Stimulated activated CD4-positive, alpha-beta T cell treated with anti-CD3 and anti-CD28 coated beads, TNF-alpha, amount 100 ng/mL, for 4 hours (primary cell): ENCODE measurements at regions not wholly inside any gene's neighbourhood (a gene's known extent, or its start where the extent isn't known, plus 50 kb on each side); places are given as distances from the start of the nearest gene placed in this dataset.
"Not testable (repeated sequence)": the region's sequence is repeated elsewhere in the genome, so short reads cannot be mapped to it uniquely, and the experiment has no call there.

ENCODE experiments used
- DNase-seq, 3 experiments: peaks; one replicate each; pipeline ENCODE4 v3.0.0-alpha.2; 2020; ENCODE audit warnings: low read depth in 3 of 3

DNA sequence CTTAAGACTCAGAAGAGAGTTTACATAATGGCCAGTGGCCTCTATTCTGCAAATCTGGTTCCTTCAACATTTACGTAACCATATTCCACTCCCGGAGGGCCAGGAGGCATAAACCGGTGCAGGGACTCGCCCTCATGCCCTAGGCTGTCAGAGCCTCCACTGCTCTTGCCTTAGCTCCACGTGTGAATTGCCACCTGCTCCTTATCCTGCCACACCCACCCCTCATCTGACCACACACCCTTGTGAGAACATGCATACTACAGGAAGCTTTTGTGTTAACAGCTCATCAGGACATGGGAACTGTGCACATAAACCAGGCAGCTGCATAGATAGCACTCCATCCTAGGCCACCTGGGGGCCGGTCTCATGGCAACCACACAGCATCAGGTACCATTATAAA lies 146.7 kb upstream of the PFKP start:
- no peak for DNase-seq

DNA sequence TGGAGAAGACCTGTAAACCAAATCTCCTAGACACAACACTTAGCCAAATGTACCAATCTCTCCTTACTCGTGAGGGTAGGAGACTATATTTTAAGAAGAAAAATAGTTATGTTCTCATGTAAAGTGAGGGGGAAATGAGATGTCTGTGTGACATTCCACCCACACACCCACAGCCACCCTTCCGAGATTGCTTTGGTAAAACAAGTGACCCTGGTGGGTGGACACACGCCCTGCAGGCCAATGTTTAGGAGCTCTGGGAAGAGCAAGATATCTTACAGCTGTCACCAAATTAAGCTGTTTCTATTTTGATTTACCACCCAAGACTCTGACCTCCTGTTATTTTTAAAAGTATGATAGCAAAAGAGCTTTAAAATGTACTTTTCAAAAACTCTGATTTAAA lies 147.2 kb upstream of the PFKP start:
- no peak for DNase-seq

DNA sequence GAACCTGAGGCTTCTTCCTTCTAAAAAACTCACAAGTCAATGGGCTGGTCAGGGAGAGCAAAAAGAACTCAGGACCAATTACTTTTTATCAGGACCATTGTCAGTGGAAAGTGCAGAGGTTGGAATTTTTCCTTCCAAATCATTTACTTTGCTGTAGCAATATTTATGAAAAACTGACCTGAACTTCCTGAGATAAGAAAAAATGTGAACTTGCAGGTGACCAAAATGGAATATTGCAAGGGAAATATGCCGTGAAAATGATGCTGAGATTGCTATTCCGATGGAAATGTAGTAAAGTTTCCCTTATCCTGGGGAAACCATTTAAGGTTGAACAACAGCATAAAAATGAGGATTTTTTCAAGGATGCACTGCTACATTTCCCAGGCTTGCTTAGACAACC lies 148.3 kb upstream of the PFKP start:
- DNase-seq: no peak

DNA sequence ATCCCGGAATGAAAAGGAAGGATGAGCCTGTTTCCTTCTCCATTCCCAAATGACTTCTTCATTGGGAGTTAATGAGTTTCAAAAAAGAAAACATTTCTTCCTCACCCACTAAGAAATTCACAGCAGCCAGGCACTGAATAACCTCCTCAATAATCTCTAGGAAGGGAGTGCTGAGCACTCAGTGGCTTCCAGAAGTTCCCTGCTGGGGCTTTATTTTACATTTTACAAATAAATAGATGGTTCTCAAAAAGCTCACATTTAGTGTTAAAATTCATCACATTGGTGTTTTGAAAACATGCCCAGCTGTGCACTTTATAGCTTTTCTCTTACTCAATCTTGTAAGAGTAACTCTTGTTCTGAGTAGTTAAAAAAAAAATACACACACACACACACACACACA lies 148.9 kb upstream of the PFKP start:
- no peak for DNase-seq

DNA sequence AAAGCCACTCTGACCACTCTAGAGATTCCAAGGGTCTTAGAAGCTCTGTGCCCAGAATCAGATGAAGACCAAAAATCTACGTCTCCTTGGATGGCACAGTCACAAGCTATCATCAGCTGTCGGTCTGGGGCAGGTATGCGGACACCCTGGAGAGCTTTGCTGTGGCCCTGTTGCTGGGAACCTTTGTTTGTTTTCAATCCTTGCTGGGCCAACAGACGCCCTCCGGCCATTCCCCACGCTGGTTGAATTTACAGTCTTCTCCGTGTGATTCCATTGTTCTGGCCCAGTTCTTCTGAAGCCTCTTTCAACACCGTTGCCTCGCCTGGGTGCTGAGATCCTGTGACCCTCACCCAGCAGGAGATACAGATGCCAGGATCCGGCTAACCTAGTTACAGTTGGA lies 149.4 kb upstream of the PFKP start:
- no peak for DNase-seq

DNA sequence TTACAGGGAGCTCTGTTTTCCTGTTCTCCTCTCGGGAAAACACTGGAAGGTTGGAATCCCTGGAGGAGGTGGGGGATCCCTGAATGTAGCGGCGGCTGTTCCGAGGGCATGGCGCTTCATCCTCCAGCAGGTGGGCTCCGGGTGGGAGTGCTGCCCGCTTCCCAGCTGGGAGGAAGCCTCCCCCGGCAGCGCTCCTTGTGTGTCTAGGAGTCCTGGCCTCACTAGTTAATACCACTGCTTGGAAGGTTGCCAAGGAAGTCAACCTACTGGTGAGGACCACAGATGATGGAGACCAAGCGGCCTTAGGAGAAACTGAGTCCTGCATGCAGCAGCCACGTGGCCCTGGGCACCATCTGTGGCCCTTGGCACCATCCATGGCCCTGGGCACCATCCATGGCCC lies 151.9 kb upstream of the PFKP start:
- no peak for DNase-seq

DNA sequence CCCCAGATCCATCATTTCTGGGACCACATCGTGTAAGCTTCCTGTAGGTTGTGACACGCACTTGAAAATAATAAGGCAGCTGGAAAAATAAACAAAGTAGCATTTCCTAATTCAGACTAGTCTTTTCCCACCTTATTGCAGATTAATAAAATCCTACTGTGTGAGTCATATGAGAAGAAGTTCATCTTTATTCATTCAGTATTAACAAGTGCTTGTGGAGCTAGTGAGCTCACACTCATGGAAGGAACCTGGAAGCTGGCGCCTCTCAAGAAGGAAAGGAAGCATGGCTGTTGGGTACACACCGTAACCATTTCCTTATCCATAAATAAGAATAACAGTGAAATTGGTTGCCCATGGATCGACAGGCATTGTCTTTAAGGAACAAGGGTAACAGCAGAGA lies 152.6 kb upstream of the PFKP start:
- DNase-seq: no peak

DNA sequence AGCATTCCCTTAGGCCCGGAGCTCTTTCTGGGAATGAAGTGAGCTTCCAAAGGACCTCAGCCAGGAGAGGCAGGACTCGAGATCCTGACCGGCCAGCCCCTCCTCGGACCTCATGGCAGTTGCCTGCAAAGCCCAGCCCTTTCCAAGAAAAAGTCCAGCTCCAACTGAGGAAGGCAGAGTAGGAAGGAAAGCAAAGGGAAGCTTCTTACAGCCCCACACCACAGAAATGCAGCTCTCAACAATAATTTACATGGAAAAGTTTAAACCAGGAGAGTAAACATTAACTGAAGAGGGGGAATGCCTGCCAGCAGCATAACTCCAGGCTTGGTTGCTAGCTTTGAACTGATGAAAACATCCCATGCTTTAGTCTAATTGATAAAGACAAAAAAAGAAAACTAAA lies 153.9 kb upstream of the PFKP start:
- DNase-seq: no peak

DNA sequence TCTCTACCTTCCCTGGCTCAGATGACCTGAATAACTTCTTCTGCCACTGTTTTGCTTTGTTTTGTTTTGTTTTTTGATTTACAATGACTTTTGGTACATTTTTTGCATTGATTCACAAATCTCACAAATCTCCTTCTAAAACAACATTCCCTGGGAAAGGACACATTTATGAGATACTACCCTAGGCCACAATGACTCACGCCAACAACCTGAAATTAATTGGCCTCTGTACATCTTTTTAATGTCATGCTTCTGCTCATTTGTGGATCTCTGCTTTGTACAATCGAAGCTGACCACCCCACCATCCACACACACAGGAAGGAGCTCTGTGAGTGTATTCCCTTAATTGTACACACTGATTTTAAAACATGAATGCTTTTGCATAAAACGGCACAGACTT lies 156.7 kb upstream of the PFKP start:
- no peak for DNase-seq

DNA sequence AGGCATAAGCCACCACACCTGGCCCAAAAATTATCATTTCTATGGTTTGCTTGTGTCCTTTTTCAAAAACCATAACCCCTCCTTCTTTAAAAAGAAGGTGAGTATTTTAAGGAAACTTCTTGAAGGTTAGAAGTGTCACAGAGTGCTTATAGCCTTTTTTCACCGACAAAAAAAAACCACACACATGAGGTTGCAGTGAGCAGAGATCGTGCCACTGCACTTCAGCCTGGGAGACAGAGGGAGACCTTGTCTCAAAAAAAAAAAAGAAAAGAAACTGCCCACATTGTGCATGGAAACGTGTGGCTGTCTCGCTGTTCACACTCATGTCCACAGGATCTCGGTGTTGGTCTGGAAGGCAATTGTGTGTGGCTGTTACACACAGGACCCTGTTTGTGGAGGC lies 157.4 kb upstream of the PFKP start:
- DNase-seq: no peak

DNA sequence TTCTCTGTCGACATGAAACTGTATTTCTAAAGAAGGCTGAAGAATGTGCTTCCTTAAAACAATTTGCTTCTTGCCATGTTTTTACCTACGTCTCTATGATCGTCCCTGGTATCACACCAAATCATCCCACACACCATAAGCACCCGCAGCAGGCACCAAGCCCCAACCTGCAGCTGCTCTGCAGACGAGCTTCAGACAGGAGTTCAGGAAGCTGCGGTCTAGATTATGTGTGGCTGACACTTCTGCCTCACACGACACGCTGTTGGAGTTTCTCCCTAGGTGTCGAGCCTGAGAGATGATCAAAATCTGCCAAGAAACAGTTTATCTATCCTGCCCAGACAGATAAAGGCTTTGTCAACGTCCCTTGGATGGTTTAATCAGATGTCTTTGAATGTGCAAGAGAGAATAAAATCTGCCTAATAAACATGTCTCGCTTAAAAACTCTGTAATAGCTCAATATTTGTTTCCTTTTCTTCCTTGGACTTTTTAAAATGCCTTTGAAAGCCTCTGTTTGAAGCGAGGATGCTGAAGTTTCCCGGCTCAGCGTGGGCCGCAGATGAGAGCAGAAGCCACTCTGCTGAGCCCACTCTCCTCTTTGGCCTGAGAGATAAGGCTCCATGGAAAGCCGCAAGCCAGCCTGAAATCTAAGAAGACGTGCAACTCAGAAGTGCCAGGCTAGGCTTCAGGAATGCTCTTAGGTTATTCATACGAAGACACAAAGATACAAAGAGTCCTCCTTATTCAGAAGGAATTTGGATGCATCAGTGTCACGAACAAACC lies 158.3 kb upstream of the PFKP start:
- DNase-seq: no peak

DNA sequence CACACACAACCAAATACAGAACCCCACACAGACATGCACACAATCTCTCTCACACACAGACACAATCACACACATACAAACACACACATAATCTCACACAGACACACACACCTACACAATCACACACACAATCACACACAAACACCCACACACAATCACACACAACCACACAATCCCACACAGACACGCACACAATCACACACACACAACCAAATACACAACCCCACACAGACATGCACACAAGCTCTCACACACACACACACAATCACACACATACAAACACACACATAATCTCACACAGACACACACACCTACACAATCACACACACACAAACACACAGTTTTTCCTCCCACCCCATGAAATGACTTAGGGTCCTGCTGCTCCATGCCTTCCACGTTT lies 160.4 kb upstream of the PFKP start:
- DNase-seq: no peak

DNA sequence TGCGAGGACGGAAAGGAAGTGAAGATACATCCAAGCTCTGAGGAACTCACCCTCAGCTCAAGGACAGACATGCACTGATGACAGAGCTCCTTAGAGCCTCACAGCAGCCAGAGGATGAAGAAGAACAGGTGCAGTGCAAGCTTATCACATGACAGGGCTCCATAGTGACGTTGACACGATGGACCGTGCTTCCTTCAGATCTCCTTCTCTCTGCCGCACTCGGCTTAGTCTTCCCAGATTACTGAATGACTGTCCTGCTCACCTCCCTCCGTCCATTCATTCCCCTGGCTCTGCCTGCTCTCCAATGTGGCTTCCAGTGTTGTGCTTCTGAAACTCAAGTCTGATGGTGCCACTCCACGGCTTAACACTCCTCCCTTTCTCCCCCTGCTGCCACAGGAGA lies 161.5 kb upstream of the PFKP start:
- DNase-seq: no peak

DNA sequence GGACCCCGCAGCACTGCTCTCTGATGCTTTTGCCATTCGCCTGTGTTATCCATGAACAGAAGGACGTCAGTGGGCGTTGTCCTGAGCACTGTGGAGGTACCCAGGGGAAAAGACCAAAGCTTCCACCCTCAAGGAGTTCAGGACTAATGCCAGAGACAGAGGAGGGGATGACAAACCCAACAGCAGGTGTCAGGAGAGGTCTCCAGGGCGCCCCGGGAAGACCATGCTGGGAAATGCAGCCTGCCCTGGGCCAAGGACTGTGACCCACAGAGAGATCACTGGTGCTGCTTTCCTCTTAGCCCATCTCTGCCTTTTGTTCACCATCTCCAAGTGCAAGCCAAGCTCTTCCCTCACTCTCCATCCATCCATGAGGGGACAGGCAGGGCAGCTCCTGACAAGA lies 166.8 kb upstream of the PFKP start:
- no peak for DNase-seq

DNA sequence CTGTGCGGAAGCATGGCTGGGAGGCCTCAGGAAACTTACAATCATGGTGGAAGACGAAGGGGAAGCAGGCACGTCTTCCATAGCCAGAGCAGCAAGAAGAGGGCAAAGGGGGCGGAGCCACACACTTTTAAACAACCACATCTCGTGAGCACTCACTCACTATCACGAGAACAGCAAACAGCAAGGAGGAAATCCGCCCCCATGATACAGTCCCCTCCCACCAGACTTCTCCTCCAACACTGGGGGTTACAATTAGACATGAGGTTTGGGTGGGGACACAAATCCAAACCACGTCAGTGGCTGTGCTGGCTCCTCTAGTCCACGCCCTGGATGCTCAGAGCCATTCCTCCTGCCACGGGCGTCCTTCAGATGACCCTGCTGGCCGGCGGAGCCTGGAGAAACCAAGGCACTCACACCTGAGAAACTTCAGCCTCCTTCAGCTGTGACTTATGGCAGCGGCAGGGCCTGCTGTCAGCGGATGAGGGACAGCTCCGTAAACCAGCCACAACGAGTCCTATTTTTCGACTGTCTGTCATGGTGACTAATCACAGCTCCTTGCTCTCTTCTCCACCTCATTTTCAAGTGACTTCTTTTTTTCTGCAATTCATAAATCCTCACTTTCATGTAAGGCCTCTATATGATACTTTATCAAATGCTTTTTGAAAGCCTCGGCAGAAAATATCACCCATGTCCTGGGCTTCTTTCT lies 167.9 kb upstream of the PFKP start:
- DNase-seq: no peak

DNA sequence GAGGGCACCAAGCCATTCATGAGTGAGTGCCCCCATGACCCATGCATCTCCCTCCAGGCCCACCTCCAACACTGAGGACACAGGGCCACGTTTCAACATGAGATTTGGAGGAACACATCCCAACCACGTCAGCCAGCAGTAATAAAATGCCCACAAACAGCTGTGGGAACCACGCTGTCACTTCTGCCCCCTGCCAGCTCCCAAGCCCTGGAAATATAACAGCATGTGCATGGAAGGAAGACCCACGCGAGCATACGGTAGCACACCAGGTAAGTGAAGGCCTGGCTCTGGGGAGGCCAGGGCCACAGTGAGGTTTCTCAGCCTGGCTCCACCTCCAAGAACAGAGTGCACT lies 168.9 kb upstream of the PFKP start:
- no peak for DNase-seq

DNA sequence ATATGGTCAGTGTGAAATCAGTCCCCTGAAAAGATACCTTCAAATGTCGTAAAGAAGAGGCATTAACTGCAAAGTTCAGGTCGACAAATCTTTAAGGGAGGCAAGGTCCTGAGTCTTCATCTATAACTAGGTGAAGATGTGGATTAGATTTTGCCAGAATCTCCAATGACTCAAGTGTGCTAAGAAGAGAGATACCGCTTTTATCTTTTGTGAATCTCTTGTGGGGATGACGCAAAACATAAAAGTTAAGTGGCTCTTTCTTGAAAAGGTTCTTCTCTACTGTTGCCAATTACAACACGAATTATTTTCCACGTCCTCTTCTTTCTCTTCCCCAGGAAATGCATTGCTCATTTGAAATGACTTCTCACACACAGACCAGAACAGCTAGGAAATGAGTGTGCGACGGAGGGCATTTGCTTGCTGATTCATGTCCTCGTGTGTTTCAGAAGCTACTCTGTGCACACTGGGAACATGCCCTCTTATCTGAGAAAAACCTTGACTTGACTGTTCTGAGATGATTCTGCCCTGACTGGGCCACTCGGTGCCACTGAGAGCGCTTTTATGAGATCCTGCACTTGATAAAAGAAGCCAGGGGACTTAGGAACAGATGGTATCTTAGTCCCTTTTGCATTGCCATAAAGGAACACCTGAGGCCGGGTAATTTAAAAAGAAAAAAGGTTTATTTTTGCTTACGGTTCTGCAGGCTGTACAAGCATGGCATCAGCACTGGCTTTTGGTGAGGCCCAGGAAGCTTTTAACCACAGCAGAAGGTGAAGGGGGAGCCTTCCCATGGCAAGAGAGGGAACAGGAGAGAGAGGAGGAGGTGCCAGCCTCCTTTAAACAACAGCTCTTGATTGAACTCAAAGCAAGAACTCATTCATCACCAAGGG lies 169.5 kb upstream of the PFKP start:
- DNase-seq: no peak

DNA sequence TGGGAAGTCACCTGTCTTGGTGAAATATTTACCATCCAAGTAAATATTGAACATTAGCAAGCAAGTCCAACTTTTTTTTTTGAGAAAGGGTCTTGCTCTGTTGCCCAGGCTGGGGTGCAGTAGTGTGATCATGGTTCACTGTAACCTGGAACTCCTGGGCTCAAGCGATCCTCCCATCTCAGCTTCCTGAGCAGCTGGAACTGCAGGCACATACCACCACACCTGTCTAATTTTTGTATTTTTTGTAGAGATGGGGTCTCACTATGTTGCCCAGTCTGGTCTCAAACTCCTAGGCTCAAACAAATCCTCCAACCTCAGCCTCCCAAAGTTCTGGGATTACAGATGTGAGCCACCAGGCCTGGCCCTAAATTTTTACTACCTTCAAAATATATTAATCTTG lies 171.0 kb upstream of the PFKP start:
- DNase-seq: not testable (repeated sequence)

DNA sequence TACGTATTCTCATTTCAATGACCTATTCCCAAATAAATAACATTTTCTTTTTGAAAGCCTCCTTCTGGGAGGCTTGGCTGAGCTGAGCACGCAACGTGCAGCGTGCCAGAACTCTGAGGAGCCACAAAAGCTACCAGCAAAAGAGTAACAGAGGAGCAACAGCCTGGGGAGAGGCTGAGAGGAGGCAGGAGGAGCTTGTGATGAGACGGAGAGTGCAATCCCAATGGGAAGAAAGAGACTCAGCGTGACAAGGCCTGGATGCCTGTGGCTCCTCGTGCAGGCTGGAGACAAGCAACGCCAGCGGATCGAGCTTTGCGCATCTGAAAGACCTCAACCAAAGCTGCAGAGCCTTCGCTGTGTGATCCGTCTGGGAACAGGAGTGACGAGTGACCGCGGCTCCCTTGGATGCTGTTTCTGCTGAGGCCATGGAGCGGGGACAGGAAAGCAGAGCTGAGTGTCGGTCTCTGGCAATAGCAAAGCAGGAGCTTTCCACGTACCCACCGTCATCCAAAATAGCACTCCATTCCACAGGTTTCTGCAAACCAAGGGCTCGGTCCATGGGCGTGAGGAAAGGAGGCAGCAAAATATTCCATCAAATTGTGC lies 171.7 kb upstream of the PFKP start:
- DNase-seq: no peak

DNA sequence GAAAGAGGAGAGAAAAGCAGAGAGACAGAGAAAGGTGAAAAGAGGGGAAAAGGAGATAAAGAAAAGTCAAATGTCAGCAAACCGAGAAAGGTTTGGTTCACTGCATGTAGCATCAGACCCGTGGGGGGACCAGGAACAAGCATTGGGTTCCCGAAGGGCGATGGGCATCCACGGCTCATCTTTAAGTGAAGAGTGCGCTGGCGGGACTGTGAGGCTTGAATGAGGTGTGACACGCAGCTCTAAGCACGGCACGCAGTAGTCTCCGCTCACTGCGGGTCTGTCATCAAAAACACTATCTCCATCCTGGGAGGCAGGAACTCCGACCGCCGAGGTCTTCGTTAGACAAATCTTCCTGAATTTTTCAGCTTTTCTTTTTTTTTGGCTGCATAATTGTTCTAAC lies 173.4 kb upstream of the PFKP start:
- no peak for DNase-seq

DNA sequence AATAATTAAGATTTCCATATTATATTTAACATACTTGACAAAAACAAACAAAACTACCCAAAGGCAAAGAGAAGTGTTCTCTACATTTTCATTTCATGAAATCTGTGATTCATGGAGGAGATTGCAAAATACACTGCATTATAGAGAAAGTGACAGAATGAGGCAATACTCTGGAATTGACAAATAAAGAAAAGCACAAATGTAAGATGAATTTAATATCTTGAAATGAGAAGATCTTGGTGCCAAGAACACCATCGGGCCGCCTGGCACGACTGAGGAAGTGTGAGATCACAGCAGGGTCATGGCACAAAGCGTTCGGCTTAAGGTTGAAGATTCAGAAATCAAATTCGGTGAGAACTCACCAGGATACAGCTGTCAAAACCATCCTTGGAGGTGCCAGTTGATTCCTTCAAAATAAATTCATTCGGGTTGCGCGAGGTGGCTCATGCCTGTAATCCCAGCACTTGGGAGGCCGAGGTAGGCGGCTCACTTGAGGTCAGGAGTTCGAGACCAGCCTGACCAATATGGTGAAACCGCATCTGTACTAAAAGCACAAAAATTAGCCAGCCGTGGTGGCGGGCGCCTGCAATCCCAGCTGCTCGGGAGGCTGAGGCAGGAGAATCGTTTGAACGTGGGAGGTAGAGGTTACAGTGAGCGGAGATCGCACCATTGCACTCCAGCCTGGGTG lies 174.0 kb upstream of the PFKP start:
- DNase-seq: no peak

DNA sequence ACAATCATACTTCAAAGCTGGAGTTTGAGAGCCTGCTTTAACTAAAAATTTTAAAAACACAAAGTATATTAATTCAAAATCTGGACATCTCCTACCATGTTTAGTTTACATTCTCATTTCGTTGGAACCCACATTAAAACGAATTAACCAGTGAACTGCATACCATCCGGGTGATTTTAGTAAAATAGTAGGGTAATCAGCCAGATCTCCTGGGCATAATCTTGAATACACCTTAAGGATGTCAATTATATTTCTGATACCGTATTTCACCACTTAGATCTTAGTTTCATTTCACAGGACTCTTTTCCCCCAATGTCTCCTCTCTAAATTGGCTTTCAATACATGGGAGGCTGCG lies 175.6 kb upstream of the PFKP start:
- no peak for DNase-seq
